ENCODE measurements at regions not wholly inside any gene's neighbourhood (a gene's known extent, or its start where the extent isn't known, plus 50 kb on each side); places are given as distances from the start of the nearest gene placed in this dataset.

GRCh38 chr1:39154553-39155421, 49.7 kb upstream of the MACF1 start:
- no peak for DNase-seq
- Histone ChIP-seq H3K4me1 (peaks cover 15% of the 10 kb centered on the region), H3K27me3 (no peaks in the 10 kb centered on the region)

More at GRCh38 chr1:39154553-39155421, 49.7 kb upstream of the MACF1 start:
- Histone ChIP-seq H3K36me3 (no peaks in the 10 kb centered on the region), H3K9me3 (no peaks in the 10 kb centered on the region), H3K4me3 (no peak overlapping the region), H3K9ac (ENCODE audit: low read depth in 2 of 2, low read length in 2 of 2) (no peak overlapping the region), H3K27ac (peak overlapping the region; percentile 15)
- no peak for TF ChIP-seq CTCF (IDR thresholded peaks at IDR 0.05)
- intact Hi-C loops (cut with DNase I) = no loop called here

Measured in colonic mucosa (tissue), 4 donors.